OCI-LY7 (cell line): ENCODE measurements at regions not wholly inside any gene's neighbourhood (a gene's known extent, or its start where the extent isn't known, plus 50 kb on each side); places are given as distances from the start of the nearest gene placed in this dataset.

ENCODE experiments used
- BruUV-seq: library from RNA; stranded (reverse); fragments of 400-500 nt; replicated peaks from 2 replicates; lab custom pipeline; 2021; lab: Mats Ljungman, UMichigan
- CTCF ChIA-PET: fragments of 300-600 bp; sonication (Branson Sonifier 250); formaldehyde crosslinking; loops from one replicate; lab custom pipeline; 2022; ENCODE audit warnings: antibody characterized with exemption; ENCODE audit not compliant: unreplicated experiment; lab: Charles Lee
- POLR2A ChIA-PET: fragments of 300-600 bp; sonication (Branson Sonifier 250); formaldehyde crosslinking; loops from one replicate; lab custom pipeline; 2022; ENCODE audit warnings: antibody characterized with exemption; lab: Charles Lee
- DNase-seq: peaks from one replicate; pipeline ENCODE4 v3.0.0-alpha.2; 2015; ENCODE audit warnings: low spot score
- H2AFZ ChIP-seq: fragments of 200-600 bp; sonication (generic), shearing (Covaris generic); 2 replicates; pipeline ENCODE4 v1.6.1; 2014; ENCODE audit warnings: mild to moderate bottlenecking, antibody characterized with exemption, low read length, moderate library complexity
- H3K27ac ChIP-seq: fragments of 200-600 bp; sonication (generic); 2 replicates; pipeline ENCODE4 v1.5.1; 2014; ENCODE audit warnings: mixed run types, low read depth, mild to moderate bottlenecking, moderate library complexity, low read length, inconsistent platforms; ENCODE audit not compliant: poor library complexity, severe bottlenecking
- H3K36me3 ChIP-seq: fragments of 200-600 bp; sonication (generic); 2 replicates; pipeline ENCODE4 v1.6.1; 2014; ENCODE audit warnings: mild to moderate bottlenecking, antibody characterized with exemption, low read length, moderate library complexity, mixed read lengths; ENCODE audit not compliant: insufficient read depth
- H3K4me1 ChIP-seq: fragments of 200-600 bp; sonication (generic); 2 replicates; pipeline ENCODE4 v1.5.1; 2014; ENCODE audit warnings: mild to moderate bottlenecking, low read length; ENCODE audit not compliant: insufficient read depth, poor library complexity, severe bottlenecking
- H3K4me2 ChIP-seq: fragments of 200-600 bp; sonication (generic); 2 replicates; pipeline ENCODE4 v1.6.1; 2014; ENCODE audit warnings: mild to moderate bottlenecking, low read length
- H3K4me3 ChIP-seq: fragments of 200-600 bp; sonication (generic); 2 replicates; pipeline ENCODE4 v1.5.1; 2014; ENCODE audit warnings: mild to moderate bottlenecking, low read depth, low read length; ENCODE audit not compliant: poor library complexity, severe bottlenecking
- H3K79me2 ChIP-seq: fragments of 200-600 bp; sonication (generic); 2 replicates; pipeline ENCODE4 v1.6.1; 2016; ENCODE audit warnings: low read depth, mild to moderate bottlenecking, low read length, moderate library complexity, mixed read lengths; ENCODE audit not compliant: insufficient read depth
- H3K9me2 ChIP-seq: fragments of 200-600 bp; sonication (generic); 2 replicates; pipeline ENCODE4 v1.6.1; 2016; ENCODE audit warnings: mild to moderate bottlenecking, low read length, mixed read lengths; ENCODE audit not compliant: insufficient read depth
- H3K9me3 ChIP-seq: fragments of 200-600 bp; sonication (generic); 2 replicates; pipeline ENCODE4 v1.6.1; 2014; ENCODE audit warnings: mild to moderate bottlenecking, mixed run types, low read length, mixed read lengths
- H4K20me1 ChIP-seq: fragments of 200-600 bp; sonication (generic); 2 replicates; pipeline ENCODE4 v1.6.1; 2014; ENCODE audit warnings: mild to moderate bottlenecking, antibody characterized with exemption, low read length, moderate library complexity, mixed read lengths; ENCODE audit not compliant: insufficient read depth
- CTCF ChIP-seq: fragments of 200-600 bp; sonication (generic); conservative IDR thresholded peaks from 2 replicates; pipeline ENCODE4 v1.5.1; 2014; ENCODE audit warnings: mild to moderate bottlenecking, antibody characterized with exemption, low read length, moderate library complexity, mixed read lengths
- EZH2phosphoT487 ChIP-seq: fragments of 200-600 bp; sonication (generic); IDR thresholded peaks from 2 replicates; pipeline ENCODE4 v1.6.1; 2018; ENCODE audit warnings: low read depth, borderline replicate concordance, mild to moderate bottlenecking, mixed run types, antibody characterized with exemption, low read length, moderate library complexity, mixed read lengths
- intact Hi-C: fragments of 100-400 bp; cut with micrococcal nuclease; formaldehyde crosslinking; loops from one replicate; pipeline ENCODE4 v1.10.0; 2022; ENCODE audit not compliant: unreplicated experiment

- CTCF ChIA-PET: no interaction called here
- H3K36me3 ChIP-seq: no peaks in the 10 kb centered on the region
- POLR2A ChIA-PET: no interaction called here
- no peaks in the 10 kb centered on the region for H3K4me1 ChIP-seq
- TF ChIP-seq EZH2phosphoT487 (no peak), CTCF (no peak)
- H3K4me3 ChIP-seq: no peak overlapping the region
- BruUV-seq: no TSS peak
- DNase-seq: no peak
- intact Hi-C loops: no loop called here
- H4K20me1 ChIP-seq: no peaks in the 10 kb centered on the region
- no peak overlapping the region for H3K27ac ChIP-seq
- no peak overlapping the region for H2AFZ ChIP-seq
- no peaks in the 10 kb centered on the region for H3K9me3 ChIP-seq
- H3K79me2 ChIP-seq: no peaks in the 10 kb centered on the region
- no peak overlapping the region for H3K4me2 ChIP-seq
- H3K9me2 ChIP-seq: no peaks in the 10 kb centered on the region
Measured at GRCh38 chr7:110027385-110027784, 1063.5 kb upstream of the LRRN3 start.

- Histone ChIP-seq H3K27ac (no peak overlapping the region), H3K4me3 (no peak overlapping the region), H3K4me1 (no peaks in the 10 kb centered on the region), H2AFZ (no peak overlapping the region), H4K20me1 (no peaks in the 10 kb centered on the region), H3K79me2 (no peaks in the 10 kb centered on the region), H3K9me3 (no peaks in the 10 kb centered on the region), H3K9me2 (no peaks in the 10 kb centered on the region), H3K4me2 (no peak overlapping the region), H3K36me3 (no peaks in the 10 kb centered on the region)
- ChIA-PET POLR2A (no interaction called here), CTCF (no interaction called here)
- intact Hi-C loops: no loop called here
- no peak for TF ChIP-seq CTCF
- no peak for TF ChIP-seq EZH2phosphoT487
- no peak for DNase-seq
- no TSS peak for BruUV-seq
Measured at GRCh38 chr7:110043519-110043918, 1047.4 kb upstream of the LRRN3 start.

GRCh38 chr7:110050785-110051184 is 1040.1 kb upstream of the LRRN3 start:
- intact Hi-C loops: no loop called here
- ChIA-PET CTCF (no interaction called here), POLR2A (no interaction called here)
- Histone ChIP-seq H3K4me1 (no peaks in the 10 kb centered on the region), H3K79me2 (no peaks in the 10 kb centered on the region), H2AFZ (no peak overlapping the region), H3K27ac (no peak overlapping the region), H4K20me1 (no peaks in the 10 kb centered on the region), H3K9me2 (no peaks in the 10 kb centered on the region; the same call in 1 of the 2 replicates), H3K9me3 (no peaks in the 10 kb centered on the region), H3K4me3 (no peak overlapping the region), H3K4me2 (no peak overlapping the region), H3K36me3 (no peaks in the 10 kb centered on the region)
- no TSS peak for BruUV-seq
- no peak for DNase-seq
- TF ChIP-seq EZH2phosphoT487: no peak
- no peak for TF ChIP-seq CTCF
